ENCODE measurements at regions not wholly inside any gene's neighbourhood (a gene's known extent, or its start where the extent isn't known, plus 50 kb on each side); places are given as distances from the start of the nearest gene placed in this dataset.

GRCh38 chr12:4119157-4119761 is 154.3 kb upstream of the CCND2 start:
- peaks cover 22% of the 10 kb centered on the region for H3K4me1 Mint-ChIP-seq (ENCODE audit: unreplicated experiment)
- DNase-seq (ENCODE audit: low spot score) = no peak
- H3K9me3 Mint-ChIP-seq (ENCODE audit: unreplicated experiment) = no peaks in the 10 kb centered on the region
- H3K27me3 Mint-ChIP-seq (ENCODE audit: unreplicated experiment) = peaks cover 6% of the 10 kb centered on the region
- no peak overlapping the region for H3K4me3 Mint-ChIP-seq (ENCODE audit: unreplicated experiment)
- H3K27ac Mint-ChIP-seq (ENCODE audit: unreplicated experiment) = no peak overlapping the region
- H3K36me3 Mint-ChIP-seq (ENCODE audit: low read depth, unreplicated experiment) = no peaks in the 10 kb centered on the region
- TF ChIP-seq CTCF (IDR thresholded peaks at IDR 0.05; ENCODE audit: unreplicated experiment) = no peak

GRCh38 chr12:4118601-4119156 is 154.9 kb upstream of the CCND2 start:
- no peak for DNase-seq (ENCODE audit: low spot score)
- no peak for TF ChIP-seq CTCF (IDR thresholded peaks at IDR 0.05; ENCODE audit: unreplicated experiment)
- Mint-ChIP-seq H3K27ac (ENCODE audit: unreplicated experiment) (no peak overlapping the region), H3K27me3 (ENCODE audit: unreplicated experiment) (peaks cover 6% of the 10 kb centered on the region), H3K36me3 (ENCODE audit: low read depth, unreplicated experiment) (no peaks in the 10 kb centered on the region), H3K9me3 (ENCODE audit: unreplicated experiment) (no peaks in the 10 kb centered on the region), H3K4me3 (ENCODE audit: unreplicated experiment) (peak overlapping the region; percentile 26), H3K4me1 (ENCODE audit: unreplicated experiment) (peaks cover 22% of the 10 kb centered on the region)

DNA sequence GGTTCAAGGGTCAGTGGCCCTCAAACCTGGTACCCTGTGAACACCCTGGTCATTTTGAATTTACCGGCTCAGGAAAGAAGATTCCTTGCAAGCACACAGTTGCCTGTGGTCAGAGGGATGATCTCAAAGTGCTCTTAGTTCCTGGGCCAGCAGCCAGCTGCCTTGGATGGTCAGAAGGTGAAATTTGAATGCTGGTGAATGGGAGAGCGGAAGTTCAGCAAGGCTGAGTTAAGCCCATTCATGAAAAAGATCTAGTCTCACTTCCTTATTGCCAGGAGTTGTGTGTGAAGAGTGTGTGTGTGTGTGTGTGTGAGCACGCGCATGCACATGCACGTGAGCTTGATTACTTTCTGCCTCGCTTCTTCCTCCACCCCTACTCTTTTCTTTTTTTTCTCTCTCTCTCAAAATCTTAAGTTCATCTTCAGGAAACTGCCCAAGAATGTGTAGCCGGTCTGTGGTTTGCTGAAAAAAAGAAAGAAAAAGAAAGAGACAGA is 155.5 kb upstream of the CCND2 start:
- Mint-ChIP-seq H3K36me3 (ENCODE audit: low read depth, unreplicated experiment) (no peaks in the 10 kb centered on the region), H3K9me3 (ENCODE audit: unreplicated experiment) (no peaks in the 10 kb centered on the region), H3K27me3 (ENCODE audit: unreplicated experiment) (peaks cover 6% of the 10 kb centered on the region), H3K27ac (ENCODE audit: unreplicated experiment) (no peak overlapping the region), H3K4me1 (ENCODE audit: unreplicated experiment) (peaks cover 22% of the 10 kb centered on the region), H3K4me3 (ENCODE audit: unreplicated experiment) (peak overlapping the region; percentile 26)
- no peak for DNase-seq (ENCODE audit: low spot score)
- TF ChIP-seq CTCF (IDR thresholded peaks at IDR 0.05; ENCODE audit: unreplicated experiment) = no peak

DNA sequence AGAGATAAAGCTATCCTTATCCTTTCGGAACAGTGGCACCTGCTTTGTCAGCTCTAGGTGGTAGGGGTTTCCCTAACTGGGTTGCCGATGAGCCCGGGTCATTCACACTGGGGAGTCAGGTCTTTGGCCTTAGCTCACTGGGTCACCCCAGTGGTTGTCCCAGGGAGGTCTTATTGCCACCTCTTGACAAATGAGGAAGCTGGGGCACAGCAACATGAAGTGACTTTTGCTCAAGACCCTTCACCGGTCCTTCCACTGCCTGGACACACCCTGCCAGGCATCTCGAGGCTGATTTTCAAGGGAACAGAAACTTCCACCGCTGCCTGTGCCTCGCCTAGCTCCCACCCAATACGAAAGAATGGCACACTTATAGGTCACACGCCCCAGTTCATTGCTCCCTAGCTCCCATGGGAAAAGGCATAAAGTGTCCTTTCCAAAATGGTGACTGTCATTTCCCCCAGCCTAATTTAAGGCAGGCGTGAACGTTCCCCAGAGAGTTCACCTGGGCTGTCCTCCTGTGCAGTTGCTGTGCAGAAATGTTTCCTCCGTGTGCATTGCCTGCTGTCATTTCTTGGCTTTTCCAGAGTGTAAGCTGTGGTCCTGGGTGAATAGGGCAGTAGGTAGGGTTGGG is 156.1 kb upstream of the CCND2 start:
- Mint-ChIP-seq H3K36me3 (ENCODE audit: low read depth, unreplicated experiment) (no peaks in the 10 kb centered on the region), H3K4me1 (ENCODE audit: unreplicated experiment) (peaks cover 22% of the 10 kb centered on the region), H3K9me3 (ENCODE audit: unreplicated experiment) (no peaks in the 10 kb centered on the region), H3K4me3 (ENCODE audit: unreplicated experiment) (no peak overlapping the region), H3K27ac (ENCODE audit: unreplicated experiment) (no peak overlapping the region), H3K27me3 (ENCODE audit: unreplicated experiment) (peaks cover 4% of the 10 kb centered on the region)
- TF ChIP-seq CTCF (IDR thresholded peaks at IDR 0.05; ENCODE audit: unreplicated experiment) = no peak
- no peak for DNase-seq (ENCODE audit: low spot score)
